HG03108 (cell line): ENCODE measurements at regions not wholly inside any gene's neighbourhood (a gene's known extent, or its start where the extent isn't known, plus 50 kb on each side); places are given as distances from the start of the nearest gene placed in this dataset.
"Not testable (repeated sequence)": the region's sequence is repeated elsewhere in the genome, so short reads cannot be mapped to it uniquely, and the experiment has no call there.

Experiments used
- ATAC-seq: cut with Tn5 transposase; IDR thresholded peaks from one replicate; pipeline ENCODE4 v1.9.1; 2021; ENCODE audit warnings: moderate library complexity; ENCODE audit not compliant: unreplicated experiment

DNA sequence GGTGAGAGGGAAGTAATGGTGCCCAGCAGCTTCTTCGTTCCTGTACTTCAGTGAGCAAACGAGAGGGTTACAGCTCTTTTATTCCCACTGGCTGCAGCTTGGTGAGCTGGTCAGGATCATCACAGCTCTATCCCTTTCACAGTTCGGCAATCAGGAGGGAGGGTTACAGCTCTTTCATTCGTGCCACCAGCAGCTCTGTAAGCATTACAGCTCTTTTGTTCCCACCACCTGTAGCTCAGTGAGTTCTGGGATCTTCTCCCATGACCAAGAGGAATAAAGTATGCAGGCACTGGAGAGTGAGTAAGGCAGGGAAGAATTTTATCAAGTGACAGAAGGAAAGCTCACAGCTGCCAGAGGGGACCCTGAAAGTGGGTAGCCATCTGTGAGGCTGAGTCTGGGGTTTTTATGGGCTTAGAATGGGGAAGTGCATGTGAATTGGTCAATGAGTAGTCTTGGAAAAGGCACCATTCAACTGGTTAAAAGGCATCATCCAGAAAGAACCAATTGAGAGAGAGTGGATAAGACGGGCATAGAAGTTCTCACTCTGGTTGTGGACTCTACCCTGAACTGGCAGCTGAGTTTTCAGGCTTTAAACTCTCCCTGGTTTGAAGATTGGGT lies 123.7 kb downstream of the COX18 start:
- ATAC-seq, result no peak

- ATAC-seq, result no peak
Observed at GRCh38 chr4:72942565-72942964, 127.0 kb downstream of the COX18 start.

- no peak for ATAC-seq
Observed at GRCh38 chr4:72938516-72938915, 131.0 kb downstream of the COX18 start.

GRCh38 chr4:72935462-72935861 lies 134.1 kb downstream of the COX18 start:
- no peak for ATAC-seq

GRCh38 chr4:72933029-72933428 lies 136.5 kb downstream of the COX18 start:
- ATAC-seq, result no peak

DNA sequence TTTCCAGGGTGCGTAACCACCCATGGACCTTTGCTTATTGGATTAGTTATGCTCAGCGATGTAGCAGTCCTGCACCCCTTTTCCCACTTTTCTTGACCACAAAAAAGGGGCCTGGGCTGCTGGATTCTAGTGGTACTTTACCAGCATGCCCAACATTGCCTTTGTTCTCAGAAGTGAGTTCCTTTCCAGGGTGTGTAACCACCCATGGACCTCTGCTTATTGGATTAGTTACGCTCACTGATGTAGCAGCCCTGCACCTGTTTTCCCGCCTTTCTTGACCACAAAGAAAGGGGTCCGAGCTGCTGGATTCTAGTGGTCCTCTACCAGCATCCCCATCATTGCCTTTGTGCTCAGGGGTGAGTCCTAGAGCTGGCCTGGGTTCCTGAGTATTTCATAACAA lies 138.2 kb downstream of the COX18 start:
- ATAC-seq, result no peak

DNA sequence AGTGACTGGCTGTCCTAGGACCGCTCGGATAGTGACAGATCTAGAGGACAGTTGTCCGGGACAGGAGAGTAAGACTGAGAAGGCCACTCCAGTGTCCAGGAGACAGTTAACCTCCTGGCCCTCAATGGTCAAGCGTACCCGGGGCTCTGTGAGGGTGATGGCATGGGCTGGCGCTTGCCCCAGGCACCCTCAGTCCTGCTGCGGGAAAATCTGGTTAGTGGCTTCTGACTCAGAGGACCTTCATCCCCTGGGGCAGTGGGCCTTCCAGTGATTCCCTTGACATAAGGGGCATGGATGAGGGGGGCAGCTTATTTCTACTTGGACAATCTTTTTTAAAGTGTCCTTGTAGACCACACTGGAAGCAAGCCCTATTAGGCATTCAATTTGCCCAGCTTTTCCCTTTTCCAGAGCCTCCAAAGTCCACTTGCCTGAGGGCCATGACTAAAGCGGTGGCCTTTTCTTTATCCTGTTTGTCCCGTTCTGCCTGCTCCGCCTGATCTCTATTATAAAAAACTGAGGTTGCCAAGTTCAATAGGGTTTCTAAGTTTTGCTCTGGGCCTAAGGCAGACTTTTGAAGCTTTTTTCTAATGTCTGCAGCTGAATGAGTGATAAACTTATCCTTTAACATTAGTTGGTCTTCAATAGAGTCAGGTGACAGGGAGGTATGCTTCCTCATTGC lies 139.8 kb downstream of the COX18 start:
- ATAC-seq, result not testable (repeated sequence)

GRCh38 chr4:72924814-72925213 lies 144.7 kb downstream of the COX18 start:
- no peak for ATAC-seq

- no peak for ATAC-seq
Observed at GRCh38 chr4:72919937-72920336, 149.6 kb downstream of the COX18 start.

- no peak for ATAC-seq
Observed at GRCh38 chr4:72919464-72919863, 150.1 kb downstream of the COX18 start.

DNA sequence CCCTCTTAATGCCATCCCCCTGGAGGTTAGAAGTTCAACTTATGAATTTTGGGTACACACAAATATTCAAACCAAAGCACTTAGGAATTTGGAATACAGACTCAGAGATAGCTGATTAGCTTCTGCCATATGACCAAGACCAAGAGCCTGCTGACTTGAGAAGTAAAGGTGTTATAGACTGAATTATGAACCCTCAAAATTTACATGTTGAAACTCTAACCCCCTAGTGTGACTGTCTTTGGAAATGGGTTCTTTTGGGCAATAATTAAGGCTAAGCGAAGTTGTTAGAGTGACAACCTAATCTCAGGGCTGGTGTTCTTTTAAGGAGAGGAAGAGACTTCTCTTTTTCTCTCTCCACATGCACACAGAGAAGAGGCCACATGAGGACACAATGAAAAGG lies 151.2 kb downstream of the COX18 start:
- no peak for ATAC-seq

GRCh38 chr4:72911316-72911715 lies 158.2 kb downstream of the COX18 start:
- ATAC-seq, result no peak

- no peak for ATAC-seq
Observed at GRCh38 chr4:72909461-72909860, 160.1 kb downstream of the COX18 start.

- no peak for ATAC-seq
Observed at GRCh38 chr4:72902354-72902753, 167.2 kb downstream of the COX18 start.

GRCh38 chr4:72901553-72901952 lies 168.0 kb downstream of the COX18 start:
- no peak for ATAC-seq

- ATAC-seq, result no peak
Observed at GRCh38 chr4:72900952-72901351, 168.6 kb downstream of the COX18 start.

DNA sequence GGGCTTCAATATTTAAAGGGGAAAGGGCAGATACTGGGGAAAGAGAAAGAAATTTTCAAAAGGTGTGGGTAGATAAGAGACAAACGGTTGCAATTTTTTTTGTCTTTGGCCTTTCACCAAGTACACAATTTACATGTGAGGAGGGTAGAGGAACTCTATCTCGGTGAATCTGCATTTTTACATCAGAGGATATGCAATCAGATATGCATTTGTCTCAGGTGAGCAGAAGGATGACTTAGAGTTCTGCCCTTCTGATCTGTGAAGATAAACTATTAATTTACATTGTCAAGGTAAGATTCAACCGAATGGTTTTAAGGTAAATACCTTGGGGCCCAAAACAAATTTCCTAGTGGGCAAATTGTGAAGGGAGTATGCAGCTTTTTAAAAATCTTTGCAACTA lies 169.9 kb downstream of the COX18 start:
- no peak for ATAC-seq

DNA sequence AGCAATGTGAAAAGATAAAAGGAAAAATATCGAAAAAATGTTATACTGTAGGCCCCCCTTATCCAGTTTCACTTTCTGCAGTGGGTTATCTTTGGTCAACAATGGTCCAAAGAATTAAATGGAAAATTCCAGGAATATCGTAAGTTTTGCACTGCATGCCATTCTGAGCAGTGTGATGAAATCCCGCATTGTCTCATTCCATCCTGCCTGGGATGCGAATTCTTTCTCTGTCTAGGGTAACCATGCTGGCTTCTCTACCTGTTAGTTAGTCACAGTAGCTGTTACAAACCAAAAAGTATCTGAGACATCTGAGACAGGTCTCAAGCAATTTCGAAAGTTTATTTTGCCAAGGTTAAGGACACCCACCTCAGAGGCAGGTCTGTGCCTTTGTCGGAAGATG lies 170.3 kb downstream of the COX18 start:
- ATAC-seq, result no peak

DNA sequence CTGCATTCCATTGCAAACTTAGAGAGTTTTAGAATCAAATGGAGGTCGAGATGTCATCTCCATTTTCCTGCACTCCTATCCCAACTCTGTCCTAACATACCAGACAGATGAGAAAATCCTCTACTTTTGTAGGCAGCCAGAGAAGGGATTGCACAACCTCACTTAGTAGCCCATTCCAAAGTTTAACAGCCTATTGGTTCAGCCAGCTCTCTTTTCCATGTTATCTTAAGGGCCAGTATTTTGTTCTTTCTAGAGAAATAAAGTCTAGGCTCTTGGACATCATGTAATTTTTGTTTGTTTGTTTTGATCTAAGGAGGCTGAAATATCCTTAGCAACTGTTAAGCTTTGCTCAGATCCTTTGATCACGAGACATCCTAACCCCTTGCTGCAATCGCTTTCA lies 173.0 kb downstream of the COX18 start:
- ATAC-seq, result no peak

DNA sequence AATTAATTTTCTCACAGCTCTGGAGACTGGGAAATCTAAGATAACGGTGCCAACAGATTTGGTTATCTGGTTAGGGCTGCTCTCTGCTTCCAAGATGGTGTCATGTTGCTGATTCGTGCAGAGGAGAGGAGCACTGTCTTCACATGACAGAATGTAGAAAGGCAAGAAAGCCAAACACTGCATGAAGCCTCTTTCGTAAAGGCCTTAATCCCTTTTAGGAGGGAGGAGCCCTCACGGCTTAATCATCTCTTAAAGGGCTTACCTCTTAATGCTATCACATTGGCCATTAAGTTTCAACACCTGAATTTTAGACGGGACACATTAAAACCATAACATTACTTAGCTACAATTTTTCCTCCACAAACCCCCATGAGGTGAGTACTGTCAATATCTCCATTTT lies 174.1 kb downstream of the COX18 start:
- ATAC-seq, result no peak

- no peak for ATAC-seq
Observed at GRCh38 chr4:72893354-72894066, 176.0 kb downstream of the COX18 start.

DNA sequence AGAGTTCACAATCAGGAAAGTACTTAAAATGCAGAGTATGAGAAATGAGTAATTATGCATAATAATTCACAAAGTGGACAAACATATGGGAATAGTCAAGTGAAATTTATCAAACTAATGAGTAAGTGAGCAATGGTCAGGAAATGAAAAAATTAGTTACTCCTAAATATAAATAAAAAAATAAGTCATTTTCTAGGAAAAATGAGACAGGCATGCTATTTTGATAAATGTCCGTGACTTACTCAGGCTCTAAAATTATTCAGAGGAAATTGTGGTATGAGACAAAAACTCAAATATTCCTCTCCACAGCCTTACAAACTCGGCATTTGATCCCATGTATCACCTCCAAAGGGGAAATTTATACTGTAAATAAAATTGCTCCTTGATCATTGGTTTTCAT lies 181.2 kb downstream of the COX18 start:
- ATAC-seq, result no peak
